Mesodermal cell (in vitro differentiated cells): ENCODE measurements at regions not wholly inside any gene's neighbourhood (a gene's known extent, or its start where the extent isn't known, plus 50 kb on each side); places are given as distances from the start of the nearest gene placed in this dataset.

ENCODE experiments used
- H3K27ac ChIP-seq: 2 replicates; pipeline ENCODE4 v1.7.0; 2013; ENCODE audit warnings: mild to moderate bottlenecking, low read depth, low read length, moderate library complexity; ENCODE audit not compliant: severe bottlenecking
- H3K36me3 ChIP-seq: 2 replicates; pipeline ENCODE4 v1.7.1; 2013; ENCODE audit warnings: mild to moderate bottlenecking, low read length, moderate library complexity; ENCODE audit not compliant: control insufficient read depth, insufficient read depth
- H3K4me1 ChIP-seq: one replicate; pipeline ENCODE4 v1.7.1; 2013; ENCODE audit warnings: mild to moderate bottlenecking, low read length; ENCODE audit not compliant: insufficient read depth, control insufficient read depth, poor library complexity, severe bottlenecking
- H3K4me3 ChIP-seq: 2 replicates; pipeline ENCODE4 v1.7.0; 2013; ENCODE audit warnings: low read length, control low read depth, mild to moderate bottlenecking; ENCODE audit not compliant: insufficient read depth, poor library complexity, severe bottlenecking; ENCODE audit errors: extremely low read depth
- H3K9me3 ChIP-seq: 2 replicates; pipeline ENCODE4 v1.7.1; 2013; ENCODE audit warnings: mild to moderate bottlenecking, low read length, moderate library complexity; ENCODE audit not compliant: control insufficient read depth
- WGBS, 2 experiments: methylation state at CpG; one replicate each; pipeline ENCODE4 v1.1.5; 2013; ENCODE audit warnings: missing lambda C conversion rate in 2 of 2; ENCODE audit not compliant: insufficient coverage in 2 of 2; 5-methylcytosine and 5-hydroxymethylcytosine counted together

DNA sequence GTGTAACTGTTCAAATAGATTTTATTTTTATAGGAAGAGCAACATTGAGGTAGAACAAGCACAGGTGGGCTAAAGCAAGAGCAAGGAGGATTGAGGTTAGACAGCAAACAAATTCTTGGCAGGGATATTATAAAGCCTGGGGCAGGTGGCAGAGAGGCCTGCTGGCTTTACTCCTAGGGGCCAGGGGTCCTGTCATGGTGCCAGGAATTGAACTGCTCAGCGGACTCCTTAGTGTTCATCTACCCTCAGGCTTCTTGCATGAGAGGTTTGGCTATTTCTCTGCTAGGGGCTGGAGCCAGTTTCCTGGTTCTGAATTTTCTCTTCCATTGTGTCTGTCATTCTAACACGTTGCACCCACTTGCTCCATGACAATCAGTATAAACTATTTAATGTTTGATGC lies 217.2 kb upstream of the NCAM1 start:
- no peaks in the 10 kb centered on the region for H3K36me3 ChIP-seq
- WGBS, 2 experiments = 85 to 100% methylated on average over 1 to 2 of the region's 2 CpGs
- no peak overlapping the region for H3K27ac ChIP-seq

DNA sequence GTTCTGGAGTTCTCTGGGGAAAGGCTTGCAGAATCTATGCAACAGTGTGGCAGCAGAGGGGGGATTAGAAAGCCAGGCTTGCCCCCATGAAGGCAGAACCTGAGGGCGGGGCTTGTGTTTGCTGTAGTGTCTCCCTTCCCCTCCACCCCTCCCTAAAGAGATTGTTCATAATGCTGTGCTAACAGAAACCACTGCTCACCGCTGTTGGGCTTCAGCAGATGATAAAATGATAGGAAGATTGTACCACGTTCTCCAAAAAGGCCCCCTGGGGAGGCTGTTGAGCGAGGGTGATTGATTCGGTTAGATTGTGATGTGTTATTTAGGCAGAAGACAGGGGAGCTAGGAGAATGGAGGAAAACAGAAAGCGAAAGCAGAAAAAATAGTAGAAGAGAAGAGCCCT lies 215.2 kb upstream of the NCAM1 start:
- H3K4me3 ChIP-seq = no peak overlapping the region
- WGBS, 2 experiments = 85 to 88% methylated on average over 4 to 5 of the region's 6 CpGs

More for the DNA sequence above, 217.2 kb upstream of the NCAM1 start:
- H3K9me3 ChIP-seq = no peaks in the 10 kb centered on the region
- no peak overlapping the region for H3K4me3 ChIP-seq
- H3K4me1 ChIP-seq = no peaks in the 10 kb centered on the region

GRCh38 chr11:112748252-112748651 lies 213.0 kb upstream of the NCAM1 start:
- 83 to 91% methylated on average over 4 of the region's 5 CpGs for WGBS, 2 experiments
- no peak overlapping the region for H3K27ac ChIP-seq
- H3K9me3 ChIP-seq = no peaks in the 10 kb centered on the region
- no peaks in the 10 kb centered on the region for H3K4me1 ChIP-seq
- no peaks in the 10 kb centered on the region for H3K36me3 ChIP-seq
- no peak overlapping the region for H3K4me3 ChIP-seq

More for the DNA sequence above, 215.2 kb upstream of the NCAM1 start:
- Histone ChIP-seq H3K36me3 (no peaks in the 10 kb centered on the region), H3K9me3 (no peaks in the 10 kb centered on the region), H3K27ac (no peak overlapping the region), H3K4me1 (no peaks in the 10 kb centered on the region)

DNA sequence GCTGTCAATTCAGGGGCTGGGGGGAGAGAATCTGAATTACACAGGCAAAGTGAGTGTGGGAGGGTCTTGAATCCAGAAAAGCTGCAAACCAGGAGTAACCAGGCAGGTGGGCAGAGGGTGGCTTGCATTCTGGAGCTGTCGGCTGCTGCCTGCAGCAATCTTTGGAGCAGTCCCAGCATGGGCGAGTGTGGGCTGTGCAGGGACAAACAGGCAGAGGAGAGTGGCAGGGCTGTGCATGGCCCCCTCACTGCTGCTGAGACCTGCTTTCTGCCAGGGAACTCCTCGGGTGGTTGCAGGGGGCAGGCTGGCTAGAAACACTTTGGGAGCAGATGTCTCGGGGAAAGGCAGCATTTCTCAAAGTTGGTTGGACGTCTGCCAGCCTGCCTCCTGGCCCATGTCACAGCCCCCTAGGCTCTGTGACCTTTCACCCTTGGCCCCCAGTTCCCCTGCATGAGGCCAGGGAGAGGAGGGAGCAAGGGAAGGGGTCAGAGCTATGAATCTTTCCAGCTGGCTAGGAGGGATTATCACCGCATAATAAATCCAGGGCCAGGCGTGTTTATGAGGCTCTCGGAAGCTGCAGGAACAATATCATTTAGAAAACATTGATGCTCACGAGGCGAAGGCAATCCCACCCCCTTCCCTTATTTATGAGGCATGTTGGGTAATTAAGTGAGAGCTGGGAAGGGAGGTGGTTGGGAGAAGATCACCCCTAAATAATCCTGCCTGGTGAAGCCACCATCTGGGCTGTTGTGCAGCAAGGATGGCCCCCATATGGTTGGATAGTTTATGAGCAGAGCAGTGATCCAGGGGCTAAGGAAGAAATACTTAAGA lies 212.3 kb upstream of the NCAM1 start:
- Histone ChIP-seq H3K36me3 (no peaks in the 10 kb centered on the region), H3K9me3 (no peaks in the 10 kb centered on the region), H3K27ac (no peak overlapping the region), H3K4me1 (no peaks in the 10 kb centered on the region), H3K4me3 (no peak overlapping the region)
- 73 to 86% methylated on average over 7 of the region's 10 CpGs for WGBS, 2 experiments

DNA sequence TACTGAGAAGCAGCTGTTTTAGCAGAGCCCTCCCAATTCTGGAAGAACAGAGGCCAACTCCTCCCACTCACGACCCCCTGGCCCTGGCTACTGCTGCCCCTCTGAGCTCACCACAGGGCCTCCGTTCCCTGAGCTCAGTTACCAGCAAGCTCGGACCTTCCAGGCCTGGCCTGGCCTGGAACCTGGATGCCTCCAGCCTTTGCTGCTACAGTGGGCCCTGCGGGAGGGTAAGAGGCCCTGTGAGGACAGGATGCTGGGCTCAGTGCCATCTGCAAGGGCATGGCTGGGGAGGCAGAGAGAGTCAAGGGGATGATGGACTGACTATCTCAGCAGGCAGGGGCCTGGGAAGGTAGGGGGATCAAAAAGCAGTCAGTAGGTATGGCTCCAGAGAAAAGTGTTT lies 209.9 kb upstream of the NCAM1 start:
- 89 to 90% methylated on average over 3 of the region's 4 CpGs for WGBS, 2 experiments
- Histone ChIP-seq H3K36me3 (no peaks in the 10 kb centered on the region), H3K4me1 (no peaks in the 10 kb centered on the region), H3K4me3 (no peak overlapping the region), H3K9me3 (no peaks in the 10 kb centered on the region), H3K27ac (no peak overlapping the region)

- Histone ChIP-seq H3K4me1 (peaks cover under 1% of the 10 kb centered on the region), H3K4me3 (no peak overlapping the region), H3K27ac (no peak overlapping the region), H3K36me3 (no peaks in the 10 kb centered on the region), H3K9me3 (no peaks in the 10 kb centered on the region)
- 60 to 78% methylated on average over 1 to 2 of the region's 2 CpGs for WGBS, 2 experiments
Measured at GRCh38 chr11:112751772-112752171, 209.4 kb upstream of the NCAM1 start.

DNA sequence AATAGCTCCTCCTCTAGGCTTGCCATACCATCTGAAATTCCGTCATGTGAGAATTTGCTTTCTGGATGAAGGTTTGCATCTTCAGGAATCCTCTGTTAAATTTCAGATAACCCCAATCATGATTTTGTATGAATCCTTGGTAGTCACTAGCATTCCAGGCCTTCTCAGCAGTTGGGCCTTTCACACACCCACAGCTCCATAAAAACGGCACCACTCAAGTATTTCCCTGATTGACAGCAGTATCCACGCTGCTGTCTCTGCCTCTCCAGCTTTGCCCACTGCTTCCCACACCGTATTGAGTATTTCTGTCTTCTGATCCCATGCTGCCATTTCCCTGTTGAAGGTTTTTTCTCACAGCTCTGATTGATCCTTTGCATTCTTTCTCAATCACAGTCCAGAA lies 208.7 kb upstream of the NCAM1 start:
- WGBS, 2 experiments = 64 to 71% methylated on average over 3 to 4 of the region's 4 CpGs

DNA sequence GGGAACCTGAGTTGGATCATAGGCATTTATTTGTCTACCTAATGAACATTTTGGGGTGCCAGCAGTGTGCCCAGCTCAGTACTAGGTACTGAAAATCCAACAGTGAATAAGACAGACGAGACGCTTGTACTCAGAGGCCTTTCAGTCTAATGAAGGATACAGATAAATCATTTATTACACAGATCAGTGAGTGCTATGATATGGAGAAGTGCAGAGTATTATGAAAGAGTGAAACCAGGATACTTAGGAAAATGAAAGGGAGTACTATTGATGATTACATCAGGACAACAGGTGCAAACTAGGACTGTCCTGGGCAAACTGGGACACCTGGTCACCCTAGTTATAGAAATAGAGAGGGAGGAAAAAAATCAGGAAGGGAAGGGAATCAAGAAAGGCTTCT lies 207.5 kb upstream of the NCAM1 start:
- no CpG with 5 or more reads among the region's 2 CpGs for WGBS, 2 experiments

More for the DNA sequence above, 208.7 kb upstream of the NCAM1 start:
- H3K4me3 ChIP-seq = no peak overlapping the region
- no peaks in the 10 kb centered on the region for H3K36me3 ChIP-seq
- H3K4me1 ChIP-seq = peaks cover 4% of the 10 kb centered on the region
- H3K27ac ChIP-seq = no peak overlapping the region
- no peaks in the 10 kb centered on the region for H3K9me3 ChIP-seq

DNA sequence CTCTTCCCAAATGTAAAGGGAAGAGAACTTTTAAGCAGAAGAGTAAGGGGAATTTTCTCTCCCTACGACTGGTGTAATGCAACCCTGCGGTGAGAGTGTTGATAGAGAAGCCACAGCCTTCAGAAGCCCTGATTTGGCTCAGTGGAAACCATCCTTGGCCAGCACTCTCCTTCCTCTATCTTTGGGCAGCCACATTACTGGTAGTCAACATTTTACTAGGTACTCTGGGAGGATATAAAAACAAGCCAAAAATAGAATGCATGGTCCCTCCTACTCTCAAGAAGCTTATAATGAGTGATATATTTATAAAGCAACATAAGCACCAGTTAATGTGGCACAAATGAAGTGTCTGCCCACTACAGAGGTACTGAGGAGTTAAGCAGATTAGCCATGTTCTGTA lies 201.8 kb upstream of the NCAM1 start:
- no peaks in the 10 kb centered on the region for H3K9me3 ChIP-seq
- 81 to 92% methylated on average over 2 of the region's 2 CpGs for WGBS, 2 experiments
- H3K27ac ChIP-seq = no peak overlapping the region
- H3K4me1 ChIP-seq = peaks cover 16% of the 10 kb centered on the region
- H3K4me3 ChIP-seq = no peak overlapping the region
- H3K36me3 ChIP-seq = no peaks in the 10 kb centered on the region

More for the DNA sequence above, 207.5 kb upstream of the NCAM1 start:
- peaks cover 4% of the 10 kb centered on the region for H3K4me1 ChIP-seq
- no peak overlapping the region for H3K4me3 ChIP-seq
- H3K9me3 ChIP-seq = no peaks in the 10 kb centered on the region
- no peak overlapping the region for H3K27ac ChIP-seq
- no peaks in the 10 kb centered on the region for H3K36me3 ChIP-seq

DNA sequence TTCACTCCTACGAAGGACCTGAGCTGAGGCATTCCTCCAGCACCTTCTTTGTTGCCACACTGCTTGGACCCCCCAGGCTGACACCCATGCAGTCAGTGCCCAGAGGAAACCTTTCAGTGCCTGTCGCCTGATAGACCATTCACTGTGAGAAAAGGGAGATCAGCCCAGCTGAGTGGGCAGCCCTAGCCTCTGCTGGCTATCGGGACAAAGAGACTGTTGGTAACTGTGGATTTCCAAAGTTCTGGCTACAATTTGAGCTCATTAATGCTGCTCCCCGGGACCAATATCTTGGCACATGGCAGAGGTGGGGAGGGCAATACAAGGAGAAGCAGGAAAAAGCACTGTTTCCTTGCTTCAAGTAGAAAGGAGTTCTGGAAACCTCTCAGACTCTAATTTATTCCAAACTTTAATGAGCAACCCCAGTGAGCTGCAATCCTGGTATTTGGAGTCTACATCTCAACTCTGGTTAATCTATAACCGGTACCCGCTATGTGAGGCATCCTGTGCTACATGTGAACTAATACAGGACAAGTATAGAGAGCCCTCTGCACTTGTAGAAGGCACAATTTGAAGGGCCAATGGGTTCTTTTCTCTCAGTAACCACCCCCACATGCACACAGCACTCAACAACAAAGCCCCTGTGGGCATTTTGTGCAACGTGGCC lies 200.7 kb upstream of the NCAM1 start:
- Histone ChIP-seq H3K4me1 (peaks cover 16% of the 10 kb centered on the region), H3K27ac (no peak overlapping the region), H3K4me3 (no peak overlapping the region), H3K9me3 (no peaks in the 10 kb centered on the region), H3K36me3 (no peaks in the 10 kb centered on the region)
- WGBS, 2 experiments = 90 to 96% methylated on average over 6 of the region's 7 CpGs
